Activated CD4-positive, alpha-beta T cell treated with anti-CD3 and anti-CD28 coated beads, Interleukin-2, amount 10 ng/mL, durations not matched to agents 24 days and 14 days (primary cell): ENCODE measurements at regions not wholly inside any gene's neighbourhood (a gene's known extent, or its start where the extent isn't known, plus 50 kb on each side); places are given as distances from the start of the nearest gene placed in this dataset.
A peak's percentile ranks its signal among the peaks of the same experiment; 100 is the strongest.

Experiments used
- DNase-seq: peaks from one replicate; pipeline ENCODE4 v3.0.0; 2022
- H3K27ac Mint-ChIP-seq: one replicate; pipeline ENCODE4 v1.8.0; 2022; ENCODE audit warnings: mild to moderate bottlenecking, mixed read lengths
- H3K27me3 Mint-ChIP-seq: one replicate; pipeline ENCODE4 v1.8.0; 2022; ENCODE audit warnings: mixed read lengths
- H3K36me3 Mint-ChIP-seq: one replicate; pipeline ENCODE4 v1.8.0; 2022; ENCODE audit warnings: low read depth, mild to moderate bottlenecking, mixed read lengths
- H3K4me1 Mint-ChIP-seq: one replicate; pipeline ENCODE4 v1.8.0; 2021; ENCODE audit warnings: mixed read lengths
- H3K4me3 Mint-ChIP-seq: one replicate; pipeline ENCODE4 v1.8.0; 2022; ENCODE audit warnings: mild to moderate bottlenecking, moderate library complexity, mixed read lengths
- H3K9me3 Mint-ChIP-seq: one replicate; pipeline ENCODE4 v1.8.0; 2021; ENCODE audit warnings: mixed read lengths
- intact Hi-C: fragments of 100-400 bp; cut with micrococcal nuclease; formaldehyde crosslinking; loops from one replicate; pipeline ENCODE4 v1.15.1; 2023

DNA sequence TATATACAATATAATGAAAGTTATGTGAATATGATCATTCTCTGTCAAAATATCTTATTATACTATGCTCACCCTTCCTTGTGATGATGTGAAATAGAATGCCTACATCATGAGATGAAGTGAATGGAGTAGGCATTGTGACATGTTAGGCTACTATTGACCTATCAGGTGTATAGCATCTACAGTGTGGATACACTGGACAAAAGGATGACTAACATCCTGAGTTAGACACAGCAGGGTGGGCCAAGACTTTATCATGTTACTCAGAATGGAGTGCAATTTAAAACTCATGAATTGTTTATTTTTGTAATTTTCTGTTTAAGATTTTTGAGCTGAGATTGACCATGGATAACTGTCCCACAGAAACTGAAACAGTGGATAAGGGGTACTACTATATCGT, 53.4 kb upstream of the NAV3 start:
- Mint-ChIP-seq H3K4me3 (no peak overlapping the region), H3K27ac (no peak overlapping the region), H3K36me3 (no peaks in the 10 kb centered on the region), H3K27me3 (no peaks in the 10 kb centered on the region), H3K9me3 (no peaks in the 10 kb centered on the region), H3K4me1 (no peaks in the 10 kb centered on the region)
- no peak for DNase-seq
- intact Hi-C loops = no loop called here

DNA sequence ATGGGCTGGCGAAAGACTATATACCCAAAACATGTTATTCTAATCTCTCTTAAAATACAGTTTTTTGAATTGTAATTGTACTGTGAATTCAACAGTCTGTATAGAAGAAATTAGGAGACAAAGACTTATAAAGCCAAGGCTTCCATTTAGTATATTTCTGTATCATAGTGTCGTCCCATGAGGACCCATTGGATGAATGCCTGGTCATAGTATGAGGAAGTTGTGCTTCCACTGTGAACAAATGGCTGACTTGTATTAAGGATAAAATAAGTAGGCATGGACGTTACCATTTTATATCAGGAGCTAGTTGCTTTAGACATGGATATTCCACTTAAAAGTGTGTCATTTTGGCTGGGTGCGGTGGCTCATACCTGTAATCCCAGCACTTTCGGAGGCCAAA, 55.9 kb upstream of the NAV3 start:
- H3K27ac Mint-ChIP-seq = no peak overlapping the region
- no peaks in the 10 kb centered on the region for H3K9me3 Mint-ChIP-seq
- H3K4me1 Mint-ChIP-seq = no peaks in the 10 kb centered on the region
- intact Hi-C loops = no loop called here
- H3K27me3 Mint-ChIP-seq = no peaks in the 10 kb centered on the region
- no peak for DNase-seq
- no peak overlapping the region for H3K4me3 Mint-ChIP-seq
- H3K36me3 Mint-ChIP-seq = no peaks in the 10 kb centered on the region

DNA sequence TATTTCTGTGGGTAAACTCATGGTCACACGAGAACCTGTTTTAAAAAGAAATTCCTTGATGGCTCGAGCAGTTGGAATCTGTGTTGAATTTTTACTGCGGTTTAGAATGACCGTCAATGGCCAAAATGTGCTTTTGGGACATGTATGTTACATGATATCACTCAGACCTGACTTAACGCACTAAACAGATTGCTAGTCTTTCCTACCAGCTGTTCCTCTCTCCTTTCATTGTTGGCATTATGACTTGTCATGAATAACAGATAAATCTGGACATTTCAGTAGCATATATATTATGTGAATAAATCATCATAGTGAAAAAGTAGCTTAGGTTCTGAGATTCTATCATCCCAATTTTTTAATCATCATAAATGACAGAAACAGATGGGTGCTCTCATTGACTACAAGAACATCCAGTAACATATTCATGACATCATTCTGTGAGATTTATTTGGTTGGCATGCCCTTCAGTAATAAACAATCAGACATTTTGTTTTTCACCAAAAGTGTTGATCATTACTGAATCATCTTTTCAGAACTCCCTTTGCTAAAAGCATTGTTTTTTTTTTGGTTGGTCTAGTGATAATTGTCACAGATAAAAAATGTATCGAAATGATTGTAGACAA, 57.9 kb upstream of the NAV3 start:
- Mint-ChIP-seq H3K4me1 (no peaks in the 10 kb centered on the region), H3K4me3 (no peak overlapping the region), H3K9me3 (no peaks in the 10 kb centered on the region), H3K27ac (no peak overlapping the region), H3K27me3 (no peaks in the 10 kb centered on the region), H3K36me3 (no peaks in the 10 kb centered on the region)
- intact Hi-C loops = no loop called here
- DNase-seq = no peak

DNA sequence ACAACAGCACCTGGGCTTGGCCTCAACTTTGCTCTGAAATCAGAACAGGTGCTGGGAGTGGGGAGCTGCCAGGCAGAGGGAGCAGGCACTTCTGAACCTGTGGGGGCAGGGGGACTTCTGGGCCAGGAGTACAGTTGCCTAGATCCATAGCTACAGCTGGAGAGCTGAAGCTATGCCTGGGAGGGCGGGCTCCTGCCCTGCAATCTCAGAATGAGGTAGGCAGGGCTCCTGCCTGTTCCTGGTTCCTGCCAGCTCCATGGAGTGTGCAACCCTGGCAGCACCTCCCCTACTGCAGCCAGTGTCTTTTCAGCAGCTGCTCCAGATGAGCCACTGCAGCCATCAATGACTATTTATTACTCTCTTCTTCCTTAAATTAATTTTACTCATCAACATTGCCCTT, 62.1 kb upstream of the NAV3 start:
- Mint-ChIP-seq H3K27me3 (no peaks in the 10 kb centered on the region), H3K36me3 (no peaks in the 10 kb centered on the region), H3K27ac (no peak overlapping the region), H3K4me3 (no peak overlapping the region), H3K9me3 (no peaks in the 10 kb centered on the region), H3K4me1 (no peaks in the 10 kb centered on the region)
- intact Hi-C loops = no loop called here
- DNase-seq = no peak

DNA sequence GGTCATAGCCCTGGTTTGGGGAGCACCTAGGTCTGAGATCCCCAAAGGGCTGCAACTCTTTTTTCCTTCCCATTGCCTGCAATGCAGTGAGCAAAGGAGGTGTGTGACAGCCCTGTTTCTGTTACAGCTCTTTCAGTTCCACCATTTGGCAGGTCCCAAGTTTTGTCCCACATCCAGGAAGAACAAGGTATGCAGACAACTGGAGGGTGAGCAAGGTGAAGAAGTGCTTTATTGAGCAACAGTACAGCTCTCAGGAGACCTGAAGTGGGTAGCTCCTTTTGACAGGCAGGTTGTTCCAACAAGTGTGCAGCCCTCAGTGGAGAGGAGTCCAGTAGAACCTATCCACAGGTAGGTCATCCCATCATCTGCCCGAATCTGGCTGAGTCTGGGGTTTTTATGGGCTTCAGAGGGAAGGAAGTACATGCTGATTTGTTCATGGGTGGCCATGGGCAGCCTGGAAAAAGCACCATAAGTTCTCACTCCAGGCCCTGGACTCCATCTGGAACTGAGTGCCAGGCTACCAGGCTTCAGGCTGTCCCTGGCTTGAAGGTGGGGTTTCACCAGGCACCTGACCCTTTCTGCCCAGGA, 62.8 kb upstream of the NAV3 start:
- Mint-ChIP-seq H3K27me3 (no peaks in the 10 kb centered on the region), H3K4me1 (no peaks in the 10 kb centered on the region), H3K9me3 (no peaks in the 10 kb centered on the region), H3K27ac (no peak overlapping the region), H3K4me3 (no peak overlapping the region), H3K36me3 (no peaks in the 10 kb centered on the region)
- DNase-seq = no peak
- intact Hi-C loops = no loop called here

DNA sequence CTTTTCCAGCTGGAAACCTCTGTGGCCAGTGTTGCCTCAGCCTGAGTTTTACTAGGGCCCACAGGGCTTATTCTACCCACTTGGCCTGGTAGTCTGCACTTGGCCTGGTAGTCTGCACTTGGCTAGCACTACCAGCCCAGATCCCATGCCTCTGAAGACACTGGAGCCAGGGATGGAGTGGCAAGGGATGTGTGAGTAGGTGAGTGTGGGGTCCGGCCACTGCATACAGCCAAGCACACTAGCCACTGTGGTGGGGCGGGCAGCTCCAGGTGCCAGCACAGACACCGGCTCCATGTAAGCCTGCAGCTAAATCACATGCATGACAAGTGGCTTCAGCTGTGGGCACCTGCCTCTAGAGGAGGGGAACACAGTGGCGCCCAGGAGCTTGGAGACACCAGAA, 63.4 kb upstream of the NAV3 start:
- H3K4me3 Mint-ChIP-seq = no peak overlapping the region
- H3K36me3 Mint-ChIP-seq = no peaks in the 10 kb centered on the region
- no peaks in the 10 kb centered on the region for H3K9me3 Mint-ChIP-seq
- no peak overlapping the region for H3K27ac Mint-ChIP-seq
- H3K4me1 Mint-ChIP-seq = no peaks in the 10 kb centered on the region
- no peaks in the 10 kb centered on the region for H3K27me3 Mint-ChIP-seq
- no peak for DNase-seq
- intact Hi-C loops = no loop called here

DNA sequence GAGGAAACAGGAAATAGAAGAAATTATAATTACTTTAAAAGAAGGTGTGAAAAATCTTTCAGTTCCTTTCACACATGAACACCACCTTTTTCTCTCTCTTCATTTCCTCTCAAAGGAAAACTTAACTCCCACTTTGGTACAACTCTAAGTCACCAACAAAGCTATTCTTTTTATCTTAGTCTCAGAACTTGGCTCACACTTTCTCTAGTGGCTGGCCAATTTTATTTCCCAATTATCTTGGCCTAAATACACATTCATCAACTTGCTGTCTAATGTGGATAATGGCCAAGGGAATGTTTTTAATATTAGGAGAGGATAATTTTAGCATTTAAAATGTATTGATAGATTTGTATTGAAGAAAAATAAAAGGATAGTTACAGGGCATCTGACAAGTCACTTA, 64.5 kb upstream of the NAV3 start:
- DNase-seq = no peak
- Mint-ChIP-seq H3K4me3 (no peak overlapping the region), H3K36me3 (no peaks in the 10 kb centered on the region), H3K9me3 (peaks cover 7% of the 10 kb centered on the region), H3K27me3 (no peaks in the 10 kb centered on the region), H3K4me1 (no peaks in the 10 kb centered on the region), H3K27ac (no peak overlapping the region)
- intact Hi-C loops = no loop called here

DNA sequence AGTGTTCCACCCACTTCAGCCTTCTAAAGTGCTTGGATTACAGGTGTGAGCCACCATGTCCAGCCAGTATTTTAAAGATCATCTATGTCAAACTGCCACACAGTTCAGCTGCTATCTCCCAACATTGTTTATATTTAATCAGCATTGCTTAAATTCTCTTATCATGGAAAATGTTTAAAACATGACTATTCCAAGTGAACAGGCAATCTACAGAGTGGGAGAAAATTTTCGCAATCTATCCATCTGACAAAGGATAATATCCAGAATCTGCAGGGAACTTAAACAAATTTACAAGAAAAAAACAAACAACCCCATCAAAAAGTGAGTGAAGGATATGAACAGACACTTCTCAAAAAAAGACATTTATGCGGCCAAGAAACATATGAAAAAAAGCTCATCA, 69.4 kb upstream of the NAV3 start:
- no peaks in the 10 kb centered on the region for H3K27me3 Mint-ChIP-seq
- H3K4me3 Mint-ChIP-seq = no peak overlapping the region
- intact Hi-C loops = no loop called here
- H3K4me1 Mint-ChIP-seq = no peaks in the 10 kb centered on the region
- no peak for DNase-seq
- H3K9me3 Mint-ChIP-seq = peaks cover 7% of the 10 kb centered on the region
- no peak overlapping the region for H3K27ac Mint-ChIP-seq
- no peaks in the 10 kb centered on the region for H3K36me3 Mint-ChIP-seq

DNA sequence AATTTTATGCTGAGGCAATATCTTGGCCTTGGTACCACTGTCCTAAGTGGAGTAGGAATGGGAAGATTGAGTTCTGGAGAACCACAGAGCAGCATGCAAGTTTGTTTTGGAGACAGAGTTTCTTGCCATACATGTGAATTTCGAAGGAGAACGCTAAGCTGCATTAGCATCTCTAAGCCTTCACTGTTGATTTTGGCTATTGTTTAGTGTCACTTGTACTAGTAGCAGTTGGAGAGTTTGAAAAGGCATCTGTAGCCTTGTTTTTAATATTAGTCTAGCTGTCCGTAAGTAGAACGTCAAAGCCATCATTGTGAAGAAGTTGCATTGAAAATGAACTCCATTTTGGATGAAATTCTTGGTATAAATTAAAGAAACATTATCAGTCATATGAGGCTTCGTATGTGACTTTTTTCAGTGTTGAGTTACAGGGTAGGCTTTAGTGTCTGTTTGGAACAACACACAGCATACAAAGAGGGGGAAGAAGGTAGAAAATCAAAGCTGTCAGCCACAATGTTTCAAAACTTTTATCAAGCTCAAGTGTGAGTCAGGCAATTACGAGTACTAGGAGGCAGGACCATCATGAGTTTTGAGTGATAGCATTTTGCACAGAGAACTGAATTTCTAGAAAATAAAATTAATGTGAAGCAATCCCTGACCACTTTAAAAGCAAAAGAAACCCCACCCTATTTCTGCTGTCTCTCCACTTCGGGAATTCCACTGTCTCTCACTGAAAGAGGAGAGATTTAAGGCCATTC, 70.2 kb upstream of the NAV3 start:
- intact Hi-C loops = no loop called here
- Mint-ChIP-seq H3K4me1 (no peaks in the 10 kb centered on the region), H3K4me3 (no peak overlapping the region), H3K27ac (no peak overlapping the region), H3K9me3 (peaks cover 7% of the 10 kb centered on the region), H3K36me3 (no peaks in the 10 kb centered on the region), H3K27me3 (no peaks in the 10 kb centered on the region)
- no peak for DNase-seq

DNA sequence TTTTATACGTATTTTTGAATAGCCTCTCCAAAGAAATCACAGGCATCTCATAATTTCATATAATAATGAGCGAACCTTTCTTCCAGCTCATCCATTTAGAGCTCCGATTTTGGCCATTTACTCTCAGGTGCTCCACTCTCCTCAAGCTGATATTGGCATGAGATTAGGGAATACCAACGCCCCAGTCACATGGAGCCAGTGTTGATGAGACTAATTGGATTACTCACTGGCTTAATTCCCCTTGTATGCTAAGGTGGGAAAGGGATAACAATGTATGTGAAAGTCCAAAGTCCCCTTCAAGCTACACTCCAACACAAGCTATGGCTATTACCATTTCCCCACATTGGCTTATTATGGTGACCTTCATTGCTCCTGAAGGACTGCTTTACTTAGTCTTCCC, 76.6 kb upstream of the NAV3 start:
- Mint-ChIP-seq H3K36me3 (no peaks in the 10 kb centered on the region), H3K4me3 (no peak overlapping the region), H3K27me3 (no peaks in the 10 kb centered on the region), H3K4me1 (no peaks in the 10 kb centered on the region), H3K27ac (no peak overlapping the region), H3K9me3 (no peaks in the 10 kb centered on the region)
- DNase-seq = no peak
- intact Hi-C loops = no loop called here

DNA sequence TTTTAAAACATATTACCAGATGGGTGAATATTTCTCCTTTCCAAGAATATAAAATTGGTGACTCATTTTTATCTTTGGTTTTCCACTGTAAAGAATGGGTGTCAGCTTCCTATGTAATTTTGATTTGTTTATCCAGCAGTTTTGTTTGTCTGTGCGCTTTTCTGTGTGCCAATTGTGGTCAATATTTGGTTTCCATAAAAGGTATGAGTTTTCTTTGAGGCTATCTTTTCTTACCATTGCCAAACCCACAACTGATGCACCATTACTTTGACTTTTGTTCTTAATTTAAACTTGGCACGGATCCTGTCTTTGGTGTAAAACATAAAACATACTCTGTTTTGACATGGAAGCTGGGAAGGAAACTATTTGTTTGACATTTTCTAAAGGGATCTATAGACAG, 78.8 kb upstream of the NAV3 start:
- intact Hi-C loops = no loop called here
- H3K27me3 Mint-ChIP-seq = no peaks in the 10 kb centered on the region
- H3K27ac Mint-ChIP-seq = no peak overlapping the region
- no peaks in the 10 kb centered on the region for H3K9me3 Mint-ChIP-seq
- no peak overlapping the region for H3K4me3 Mint-ChIP-seq
- DNase-seq = no peak
- no peaks in the 10 kb centered on the region for H3K36me3 Mint-ChIP-seq
- H3K4me1 Mint-ChIP-seq = no peaks in the 10 kb centered on the region

DNA sequence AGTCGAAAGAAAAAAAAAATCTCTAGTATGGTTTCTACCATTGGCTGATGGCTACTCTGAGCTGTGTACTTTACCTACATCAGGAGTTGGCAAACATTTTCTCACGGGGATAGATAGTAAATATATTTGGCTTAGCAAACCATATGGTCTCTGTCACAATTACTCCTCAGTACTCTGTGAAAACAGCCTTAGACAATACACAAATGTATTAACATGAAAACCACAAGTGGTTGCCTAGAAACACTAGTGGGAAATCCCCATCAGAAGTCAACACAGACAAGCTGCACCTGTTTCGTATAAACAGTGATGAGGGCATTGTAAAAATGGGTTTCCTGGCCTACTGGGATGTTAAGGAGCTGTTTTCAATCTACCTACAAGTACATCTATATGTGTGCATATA, 84.6 kb upstream of the NAV3 start:
- H3K27me3 Mint-ChIP-seq = no peaks in the 10 kb centered on the region
- H3K36me3 Mint-ChIP-seq = no peaks in the 10 kb centered on the region
- H3K4me3 Mint-ChIP-seq = no peak overlapping the region
- H3K4me1 Mint-ChIP-seq = no peaks in the 10 kb centered on the region
- DNase-seq = peak; percentile 55
- H3K27ac Mint-ChIP-seq = no peak overlapping the region
- intact Hi-C loops = no loop called here
- no peaks in the 10 kb centered on the region for H3K9me3 Mint-ChIP-seq

DNA sequence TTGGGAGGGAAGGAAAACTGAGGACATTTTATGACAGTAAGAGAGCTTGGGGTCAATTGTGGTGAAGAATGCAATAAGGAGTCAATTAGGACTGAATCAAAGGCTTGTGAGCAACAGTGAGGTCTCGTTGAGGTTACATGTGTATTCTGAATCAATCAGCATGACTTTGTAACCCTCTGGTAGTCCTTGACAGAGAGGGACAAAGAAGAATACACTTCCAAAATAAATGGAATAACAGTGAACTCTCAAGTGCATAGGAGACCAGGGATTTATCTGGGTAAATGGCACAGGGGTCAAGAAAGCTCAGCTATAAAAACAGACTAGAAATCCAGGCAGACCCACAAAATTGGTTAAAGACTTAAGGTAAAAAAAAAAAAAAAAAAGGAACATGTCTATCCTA, 85.1 kb upstream of the NAV3 start:
- Mint-ChIP-seq H3K27ac (no peak overlapping the region), H3K4me1 (no peaks in the 10 kb centered on the region), H3K36me3 (no peaks in the 10 kb centered on the region), H3K27me3 (no peaks in the 10 kb centered on the region), H3K9me3 (no peaks in the 10 kb centered on the region), H3K4me3 (no peak overlapping the region)
- no peak for DNase-seq
- intact Hi-C loops = no loop called here

DNA sequence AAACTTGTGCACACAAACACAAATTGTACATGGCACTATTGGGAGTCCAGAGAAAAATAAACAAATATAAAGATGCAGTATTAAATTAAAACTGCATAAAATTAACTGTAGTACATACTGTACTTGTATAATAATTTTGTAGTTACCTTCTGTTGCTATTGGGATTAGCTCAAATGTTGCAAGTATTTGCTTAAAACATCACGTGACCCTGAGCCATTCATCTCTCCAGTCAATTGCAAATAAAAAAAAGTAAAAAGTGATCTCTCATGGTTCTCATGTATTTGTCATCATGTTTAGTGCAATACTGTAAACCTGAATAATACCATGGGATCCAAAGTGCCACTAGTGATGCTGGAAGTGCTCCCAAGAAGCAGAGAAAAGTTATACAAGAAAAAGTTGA, 88.1 kb upstream of the NAV3 start:
- no peak overlapping the region for H3K27ac Mint-ChIP-seq
- DNase-seq = no peak
- intact Hi-C loops = no loop called here
- H3K4me1 Mint-ChIP-seq = no peaks in the 10 kb centered on the region
- no peaks in the 10 kb centered on the region for H3K27me3 Mint-ChIP-seq
- H3K36me3 Mint-ChIP-seq = no peaks in the 10 kb centered on the region
- no peaks in the 10 kb centered on the region for H3K9me3 Mint-ChIP-seq
- H3K4me3 Mint-ChIP-seq = no peak overlapping the region
